Psoas muscle (tissue), 7 donors: ENCODE measurements at regions not wholly inside any gene's neighbourhood (a gene's known extent, or its start where the extent isn't known, plus 50 kb on each side); places are given as distances from the start of the nearest gene placed in this dataset.

Experiments
- ATAC-seq, 4 donors: fragments of 200-7000 bp; cut with Tn5 transposase; one replicate each; pipeline ENCODE4 v1.9.1; 2020; ENCODE audit warnings: moderate library complexity in 3 of 4, mild to moderate bottlenecking in 2 of 4
- DNase-seq, 2 donors: peaks; one replicate each; pipeline ENCODE4 v3.0.0-alpha.2; 2020
- H3K27ac ChIP-seq: fragments of 200-600 bp; one replicate; pipeline ENCODE4 v1.8.0; 2022
- H3K27me3 ChIP-seq, 3 donors: fragments of 200-600 bp in 1 of 3; one replicate each; pipeline versions ENCODE4 v1.6.1 to v1.8.0; 2013 to 2022; ENCODE audit warnings: low read length in 2 of 3, mild to moderate bottlenecking in 2 of 3, moderate library complexity in 1 of 3; ENCODE audit not compliant: insufficient read depth in 3 of 3
- H3K36me3 ChIP-seq, 2 donors: fragments of 200-600 bp in 1 of 2; one replicate each; pipeline versions ENCODE4 v1.6.1 to v1.8.0; 2013 to 2022; ENCODE audit warnings: low read depth in 1 of 2, mild to moderate bottlenecking in 1 of 2, moderate library complexity in 1 of 2; ENCODE audit not compliant: insufficient read depth in 1 of 2
- H3K4me1 ChIP-seq: fragments of 200-600 bp; one replicate; pipeline ENCODE4 v1.8.0; 2022
- H3K4me3 ChIP-seq: fragments of 200-600 bp; one replicate; pipeline ENCODE4 v1.8.0; 2022; ENCODE audit warnings: mild to moderate bottlenecking
- H3K9me3 ChIP-seq: fragments of 200-600 bp; one replicate; pipeline ENCODE4 v1.8.0; 2022
- WGBS, 3 donors: extraction: QIAGEN DNeasy Blood & Tissue Kit; methylation state at CpG; one replicate each; pipeline versions ENCODE4 v1.1.6 to v1.1.7; 2013; 5-methylcytosine and 5-hydroxymethylcytosine counted together
- intact Hi-C, 2 donors: fragments of 100-400 bp; cut with DNase I; formaldehyde crosslinking; loops; one replicate each; pipeline versions ENCODE4 v1.11.0 to v1.14.2; 2022
- TF ChIP-seq, protein P1 (sequence below): fragments of 200-600 bp; IDR thresholded peaks from one replicate; pipeline ENCODE4 v1.8.0; 2022; ENCODE audit warnings: antibody characterized with exemption
- donor health status: healthy with polysubstance abuse.
- donor health status: DM: no; HTN: no; CAD: no; lungs with moderate emphysema.
- donor health status: Bipolar disorder and iron deficiency.
- donor health status: healthy.
- donor health status: DM: yes; HTN: yes; CAD: no.
- donor health status: DM: no; HTN: no; CAD: no.
- donor health status: DM: yes; HTN: yes; CAD: no.

DNA sequence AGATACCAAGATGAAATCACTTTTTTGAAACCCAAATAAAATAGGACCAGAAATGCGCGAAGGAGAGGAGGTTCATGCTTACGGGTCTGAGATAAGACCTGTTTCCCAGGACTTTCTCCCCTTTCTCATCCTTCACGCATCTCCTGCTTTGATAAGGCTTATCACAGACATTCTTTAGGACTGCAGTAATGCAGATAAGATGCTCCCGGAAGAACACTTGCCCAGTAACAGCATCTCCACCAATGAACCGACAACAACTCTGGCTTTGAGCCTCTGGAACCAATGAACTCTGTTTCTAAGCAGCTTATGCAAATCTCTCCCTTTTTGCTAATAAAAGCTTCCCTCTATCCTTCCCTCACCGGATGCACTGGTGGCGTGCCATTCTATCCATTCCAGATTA is 783.4 kb upstream of the ARGLU1 start:
- ATAC-seq (no peak), DNase-seq (no peak)
- intact Hi-C loops = no loop called here
- H3K4me3 ChIP-seq = no peak overlapping the region
- H3K9me3 ChIP-seq = no peaks in the 10 kb centered on the region
- 77 to 85% (median 80%) methylated on average over 8 of the region's 8 CpGs for WGBS, 3 donors
- H3K36me3 ChIP-seq = no peaks in the 10 kb centered on the region
- TF ChIP-seq, protein P1, sequence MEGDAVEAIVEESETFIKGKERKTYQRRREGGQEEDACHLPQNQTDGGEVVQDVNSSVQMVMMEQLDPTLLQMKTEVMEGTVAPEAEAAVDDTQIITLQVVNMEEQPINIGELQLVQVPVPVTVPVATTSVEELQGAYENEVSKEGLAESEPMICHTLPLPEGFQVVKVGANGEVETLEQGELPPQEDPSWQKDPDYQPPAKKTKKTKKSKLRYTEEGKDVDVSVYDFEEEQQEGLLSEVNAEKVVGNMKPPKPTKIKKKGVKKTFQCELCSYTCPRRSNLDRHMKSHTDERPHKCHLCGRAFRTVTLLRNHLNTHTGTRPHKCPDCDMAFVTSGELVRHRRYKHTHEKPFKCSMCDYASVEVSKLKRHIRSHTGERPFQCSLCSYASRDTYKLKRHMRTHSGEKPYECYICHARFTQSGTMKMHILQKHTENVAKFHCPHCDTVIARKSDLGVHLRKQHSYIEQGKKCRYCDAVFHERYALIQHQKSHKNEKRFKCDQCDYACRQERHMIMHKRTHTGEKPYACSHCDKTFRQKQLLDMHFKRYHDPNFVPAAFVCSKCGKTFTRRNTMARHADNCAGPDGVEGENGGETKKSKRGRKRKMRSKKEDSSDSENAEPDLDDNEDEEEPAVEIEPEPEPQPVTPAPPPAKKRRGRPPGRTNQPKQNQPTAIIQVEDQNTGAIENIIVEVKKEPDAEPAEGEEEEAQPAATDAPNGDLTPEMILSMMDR = no peak
- H3K4me1 ChIP-seq = no peaks in the 10 kb centered on the region
- H3K27ac ChIP-seq = no peak overlapping the region
- no peaks in the 10 kb centered on the region for H3K27me3 ChIP-seq

DNA sequence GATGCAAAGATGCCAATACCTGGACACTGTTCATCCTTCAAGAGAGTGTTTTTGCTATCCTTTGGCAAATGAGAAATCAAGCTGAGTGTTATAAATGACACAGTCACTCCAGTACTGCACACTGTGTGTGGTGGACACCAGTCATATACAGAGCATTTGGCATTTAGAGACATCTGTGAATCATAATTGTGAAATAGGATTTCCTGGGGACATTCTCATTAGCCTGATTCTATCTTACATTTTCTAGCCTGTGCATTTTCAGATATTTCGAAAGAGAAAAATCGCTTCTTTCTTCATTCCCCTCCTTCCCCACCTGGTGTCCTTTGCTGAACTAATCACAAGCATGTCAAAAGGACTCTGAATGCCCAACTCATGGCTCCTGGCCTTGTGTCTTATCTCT is 781.0 kb upstream of the ARGLU1 start:
- H3K4me1 ChIP-seq = no peaks in the 10 kb centered on the region
- H3K27me3 ChIP-seq = no peaks in the 10 kb centered on the region
- H3K36me3 ChIP-seq = no peaks in the 10 kb centered on the region
- 86 to 94% (median 93%) methylated on average over 2 of the region's 2 CpGs for WGBS, 3 donors
- DNase-seq (no peak), ATAC-seq (no peak)
- H3K9me3 ChIP-seq = no peaks in the 10 kb centered on the region
- no peak overlapping the region for H3K27ac ChIP-seq
- H3K4me3 ChIP-seq = no peak overlapping the region
- intact Hi-C loops = no loop called here
- TF ChIP-seq, protein P1 = no peak

DNA sequence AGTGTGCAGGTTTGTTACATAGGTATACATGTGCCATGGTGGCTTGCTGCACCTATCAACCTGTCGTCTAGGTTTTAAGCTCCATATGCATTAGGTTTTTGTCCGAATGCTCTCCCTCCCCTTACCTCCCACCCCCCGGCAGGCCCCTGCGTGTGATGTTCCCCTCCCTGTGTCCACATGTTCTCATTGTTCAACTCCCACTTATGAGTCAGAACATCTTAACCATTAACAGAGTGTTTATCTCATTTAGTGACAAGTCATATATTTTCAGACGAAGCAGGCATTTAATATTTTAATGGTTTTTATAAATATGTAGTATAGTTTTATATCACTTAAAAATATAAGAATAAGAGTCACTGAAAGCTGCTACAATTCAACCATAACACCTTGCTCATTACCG is 780.5 kb upstream of the ARGLU1 start:
- intact Hi-C loops = no loop called here
- TF ChIP-seq, protein P1 = no peak
- WGBS, 3 donors = 75 to 84% (median 75%) methylated on average over 6 of the region's 6 CpGs
- ATAC-seq (no peak), DNase-seq (no peak)
- Histone ChIP-seq H3K9me3 (no peaks in the 10 kb centered on the region), H3K36me3 (no peaks in the 10 kb centered on the region), H3K27me3 (no peaks in the 10 kb centered on the region), H3K27ac (no peak overlapping the region), H3K4me1 (no peaks in the 10 kb centered on the region), H3K4me3 (no peak overlapping the region)

DNA sequence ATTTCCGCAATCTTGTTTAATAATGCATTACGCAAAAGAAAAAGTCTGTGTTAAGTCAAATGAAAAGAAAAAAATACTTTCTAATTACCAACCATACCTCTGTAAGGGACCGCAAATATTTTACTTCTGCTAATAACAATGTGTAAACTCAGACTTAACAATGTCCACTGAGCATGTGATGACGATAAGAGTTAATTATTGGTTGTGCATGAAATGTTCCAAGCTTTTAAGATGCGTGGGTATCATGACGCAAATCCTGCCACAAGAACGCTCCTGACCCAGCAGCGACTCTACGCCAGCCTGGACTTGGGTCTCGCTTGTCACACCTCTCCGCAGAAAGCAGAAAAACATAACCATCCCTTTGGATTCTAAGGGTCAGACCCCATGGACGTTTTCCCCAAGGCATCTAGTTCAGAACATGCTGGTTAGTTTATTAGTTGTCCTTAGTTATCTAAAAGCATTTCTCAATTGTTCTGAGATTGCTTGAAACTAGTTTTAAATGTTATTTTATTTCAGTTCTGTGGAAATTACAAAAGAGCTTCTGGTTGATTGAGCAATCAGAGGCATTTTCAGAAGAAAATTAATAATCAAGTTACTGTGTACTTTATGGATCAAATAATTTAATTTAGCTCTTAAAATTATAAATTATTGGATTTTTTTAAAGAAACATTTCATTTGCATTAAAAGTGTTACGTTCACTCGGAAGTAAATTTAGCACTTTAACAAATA is 779.9 kb upstream of the ARGLU1 start:
- no peak for DNase-seq
- Histone ChIP-seq H3K36me3 (no peaks in the 10 kb centered on the region), H3K4me3 (no peak overlapping the region), H3K4me1 (no peaks in the 10 kb centered on the region), H3K9me3 (no peaks in the 10 kb centered on the region), H3K27ac (no peak overlapping the region), H3K27me3 (no peaks in the 10 kb centered on the region)
- intact Hi-C loops = no loop called here
- ATAC-seq = no peak
- WGBS, 3 donors = 87 to 88% (median 88%) methylated on average over 14 of the region's 14 CpGs
- TF ChIP-seq, protein P1 = no peak

DNA sequence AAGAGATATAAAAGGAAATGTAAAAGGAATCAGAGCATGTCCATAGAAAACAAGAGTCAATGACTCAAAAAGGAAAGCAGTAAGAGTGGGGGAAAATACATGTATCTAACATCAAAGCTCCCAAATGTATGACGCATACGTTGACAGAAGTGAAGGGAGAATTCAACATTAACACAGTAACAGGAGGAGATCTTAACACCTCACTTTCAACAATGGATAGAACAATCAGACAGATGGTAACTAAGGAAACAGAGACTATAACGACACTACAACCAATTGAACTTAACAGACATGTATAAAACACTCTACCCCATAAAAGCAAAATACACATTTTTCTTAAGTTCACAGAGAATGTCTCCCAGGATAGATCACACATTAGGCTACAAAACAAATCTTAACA is 774.8 kb upstream of the ARGLU1 start:
- DNase-seq (no peak), ATAC-seq (no peak)
- Histone ChIP-seq H3K9me3 (no peaks in the 10 kb centered on the region), H3K4me1 (no peaks in the 10 kb centered on the region), H3K4me3 (no peak overlapping the region), H3K36me3 (no peaks in the 10 kb centered on the region), H3K27ac (no peak overlapping the region), H3K27me3 (no peaks in the 10 kb centered on the region)
- 88 to 92% (median 90%) methylated on average over 3 of the region's 3 CpGs for WGBS, 3 donors
- intact Hi-C loops = no loop called here
- TF ChIP-seq, protein P1 = no peak
